Cardiac muscle cell (in vitro differentiated cells and primary cell): ENCODE measurements at regions not wholly inside any gene's neighbourhood (a gene's known extent, or its start where the extent isn't known, plus 50 kb on each side); places are given as distances from the start of the nearest gene placed in this dataset.

Experiments used
- DNase-seq, 2 donors: peaks; one replicate each; pipeline versions ENCODE4 v3.0.0 to v3.0.0-alpha.2; 2010 to 2017; ENCODE audit warnings: low read depth in 1 of 2, low spot score in 1 of 2
- H3K27ac ChIP-seq: fragments of 200-600 bp; sonication (generic); 2 replicates; pipeline ENCODE4 v1.5.1; 2016
- H3K27me3 ChIP-seq: fragments of 200-600 bp; sonication (generic); 2 replicates; pipeline ENCODE4 v1.6.0; 2016; ENCODE audit warnings: control low read depth
- H3K36me3 ChIP-seq: fragments of 200-600 bp; sonication (generic); 2 replicates; pipeline ENCODE4 v1.5.1; 2016; ENCODE audit warnings: control low read depth
- H3K4me1 ChIP-seq: fragments of 200-600 bp; sonication (generic); 2 replicates; pipeline ENCODE4 v1.8.1; 2017; ENCODE audit warnings: low read depth, mild to moderate bottlenecking, mixed run types
- H3K4me3 ChIP-seq: fragments of 200-600 bp; sonication (generic); 2 replicates; pipeline ENCODE4 v1.5.1; 2016; ENCODE audit warnings: mild to moderate bottlenecking
- H3K9me3 ChIP-seq: fragments of 200-600 bp; sonication (generic); 2 replicates; pipeline ENCODE4 v1.5.1; 2017; ENCODE audit warnings: low read depth, mild to moderate bottlenecking, control low read depth
- CTCF ChIP-seq: IDR thresholded peaks from 2 replicates; pipeline ENCODE4 v1.5.1; 2012; ENCODE audit warnings: low read depth, mild to moderate bottlenecking, low read length

- H3K9me3 ChIP-seq = no peaks in the 10 kb centered on the region
- peaks cover 17% of the 10 kb centered on the region for H3K4me1 ChIP-seq
- H3K27me3 ChIP-seq = no peaks in the 10 kb centered on the region
- no peak for DNase-seq
- H3K4me3 ChIP-seq = no peak overlapping the region
- H3K27ac ChIP-seq = no peak overlapping the region
- H3K36me3 ChIP-seq = no peaks in the 10 kb centered on the region
- no peak for TF ChIP-seq CTCF
Observed at GRCh38 chr18:25729072-25729471, 361.3 kb downstream of the SS18 start.

GRCh38 chr18:25727281-25727985 lies 363.0 kb downstream of the SS18 start:
- Histone ChIP-seq H3K9me3 (no peaks in the 10 kb centered on the region), H3K36me3 (no peaks in the 10 kb centered on the region), H3K27me3 (no peaks in the 10 kb centered on the region), H3K4me3 (no peak overlapping the region), H3K4me1 (peaks cover 17% of the 10 kb centered on the region), H3K27ac (no peak overlapping the region)
- no peak for TF ChIP-seq CTCF
- DNase-seq = no peak

- peak in 1 of 2 donors; percentile 11 for DNase-seq
- TF ChIP-seq CTCF = no peak
- no peaks in the 10 kb centered on the region for H3K27me3 ChIP-seq
Observed at GRCh38 chr18:25726298-25726697, 364.1 kb downstream of the SS18 start.

GRCh38 chr18:25725501-25725900 lies 364.9 kb downstream of the SS18 start:
- Histone ChIP-seq H3K4me3 (no peak overlapping the region), H3K27ac (no peak overlapping the region), H3K36me3 (no peaks in the 10 kb centered on the region), H3K4me1 (peaks cover 17% of the 10 kb centered on the region), H3K27me3 (no peaks in the 10 kb centered on the region), H3K9me3 (no peaks in the 10 kb centered on the region)
- DNase-seq = no peak
- TF ChIP-seq CTCF = no peak

More at GRCh38 chr18:25726298-25726697, 364.1 kb downstream of the SS18 start:
- no peak overlapping the region for H3K4me3 ChIP-seq
- peaks cover 17% of the 10 kb centered on the region for H3K4me1 ChIP-seq
- H3K36me3 ChIP-seq = no peaks in the 10 kb centered on the region
- no peak overlapping the region for H3K27ac ChIP-seq
- H3K9me3 ChIP-seq = no peaks in the 10 kb centered on the region

- Histone ChIP-seq H3K4me3 (no peak overlapping the region), H3K27ac (no peak overlapping the region), H3K9me3 (no peaks in the 10 kb centered on the region), H3K36me3 (no peaks in the 10 kb centered on the region), H3K27me3 (no peaks in the 10 kb centered on the region), H3K4me1 (peaks cover 17% of the 10 kb centered on the region)
- DNase-seq = no peak
- TF ChIP-seq CTCF = no peak
Observed at GRCh38 chr18:25724997-25725396, 365.4 kb downstream of the SS18 start.
